GM12892 (cell line): ENCODE measurements at regions not wholly inside any gene's neighbourhood (a gene's known extent, or its start where the extent isn't known, plus 50 kb on each side); places are given as distances from the start of the nearest gene placed in this dataset.

Experiments used
- DNase-seq: peaks from one replicate; pipeline ENCODE4 v3.0.0; 2011; ENCODE audit not compliant: insufficient read length
- FAIRE-seq: peaks from 2 replicates; lab custom pipeline; 2011; peaks lifted over from hg19 to GRCh38; lab: Jason Lieb, UNC
- POLR2A ChIP-seq: IDR thresholded peaks from 2 replicates; pipeline ENCODE4 v1.6.1; 2011; ENCODE audit warnings: low read depth, low read length, control low read depth
- POLR2AphosphoS5 ChIP-seq: IDR thresholded peaks from 2 replicates; pipeline ENCODE4 v1.6.1; 2011; ENCODE audit warnings: low read depth, low read length, control low read depth
- TAF1 ChIP-seq: IDR thresholded peaks from 2 replicates; pipeline ENCODE4 v1.6.1; 2011; ENCODE audit warnings: low read depth, mild to moderate bottlenecking, control low read depth, low read length, borderline replicate concordance

DNA sequence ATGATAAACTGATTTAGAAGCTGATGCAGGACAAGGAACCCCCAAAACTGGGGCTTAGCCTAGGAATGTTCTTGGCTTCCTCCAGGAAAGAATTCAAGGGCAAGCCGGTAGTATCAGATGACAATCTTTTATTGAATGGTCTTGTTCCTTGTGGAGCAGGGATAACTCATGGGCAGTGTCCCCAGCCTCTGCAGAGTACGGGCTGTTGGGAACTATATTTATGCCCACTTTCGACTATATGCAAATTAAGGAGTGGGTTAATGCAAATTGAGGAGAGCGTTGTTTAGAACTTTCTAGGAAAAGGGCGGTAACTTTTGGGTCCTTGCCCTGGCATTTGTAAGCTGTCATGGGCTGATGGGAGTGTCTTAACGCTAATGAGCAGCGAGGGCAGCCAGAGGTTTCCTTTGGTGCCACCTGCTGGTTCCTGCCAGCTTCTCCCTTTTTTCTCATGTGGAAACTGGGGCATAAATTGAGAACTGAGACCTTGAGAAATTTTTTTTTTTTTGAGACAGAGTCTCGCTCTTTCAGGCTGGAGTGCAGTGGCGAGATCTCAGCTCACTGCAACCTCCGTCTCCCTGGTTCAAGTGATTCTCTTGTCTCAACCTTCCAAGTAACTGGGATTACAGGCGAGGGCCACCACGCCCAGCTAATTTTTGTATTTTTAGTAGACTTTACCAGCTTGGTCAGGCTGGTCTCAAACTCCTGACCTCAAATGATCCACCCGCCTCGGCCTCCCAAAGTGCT, 79.4 kb upstream of the ABCC4 start:
- DNase-seq (peak; percentile 37), FAIRE-seq (peak; percentile 54)
- TF ChIP-seq TAF1 (no peak), POLR2A (no peak), POLR2AphosphoS5 (no peak)

DNA sequence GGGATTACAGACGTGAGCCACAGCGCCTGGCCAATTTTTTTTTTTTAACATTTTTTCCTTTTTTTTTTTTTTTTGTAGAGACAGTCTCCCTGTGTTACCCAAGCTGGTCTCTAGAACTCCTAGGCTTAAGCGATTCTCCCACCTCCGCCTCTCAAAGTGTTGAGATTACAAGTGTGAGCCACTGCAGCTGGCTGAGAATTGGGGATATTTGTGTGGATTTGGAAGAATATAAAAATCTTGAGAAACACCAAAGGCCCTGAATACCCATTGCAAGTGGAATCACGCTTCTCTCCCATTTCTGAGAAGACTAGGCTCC, 79.9 kb upstream of the ABCC4 start:
- FAIRE-seq (no peak), DNase-seq (no peak)
- TF ChIP-seq TAF1: no peak
- TF ChIP-seq POLR2A: no peak
- TF ChIP-seq POLR2AphosphoS5: no peak

DNA sequence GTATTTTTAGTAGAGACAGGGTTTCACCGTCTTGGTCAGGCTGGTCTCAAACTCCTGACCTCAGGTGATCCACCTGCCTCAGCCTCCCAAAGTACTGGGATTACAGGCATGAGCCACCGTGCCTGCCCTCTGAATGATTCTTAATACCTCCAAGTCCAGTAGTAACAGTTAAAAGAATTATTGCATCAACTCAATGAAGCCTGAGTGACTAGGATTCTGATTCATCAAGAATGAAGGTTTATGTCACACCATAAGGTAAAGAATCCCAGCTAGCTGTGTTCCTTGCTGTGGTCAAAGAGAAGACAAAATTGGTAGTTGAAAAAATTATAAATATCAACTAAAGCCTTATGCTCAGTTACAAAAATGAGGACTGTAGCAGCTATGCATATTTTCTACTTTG, 81.2 kb upstream of the ABCC4 start:
- DNase-seq: no peak
- FAIRE-seq: no peak
- TF ChIP-seq POLR2AphosphoS5: no peak
- TF ChIP-seq POLR2A: no peak
- no peak for TF ChIP-seq TAF1

DNA sequence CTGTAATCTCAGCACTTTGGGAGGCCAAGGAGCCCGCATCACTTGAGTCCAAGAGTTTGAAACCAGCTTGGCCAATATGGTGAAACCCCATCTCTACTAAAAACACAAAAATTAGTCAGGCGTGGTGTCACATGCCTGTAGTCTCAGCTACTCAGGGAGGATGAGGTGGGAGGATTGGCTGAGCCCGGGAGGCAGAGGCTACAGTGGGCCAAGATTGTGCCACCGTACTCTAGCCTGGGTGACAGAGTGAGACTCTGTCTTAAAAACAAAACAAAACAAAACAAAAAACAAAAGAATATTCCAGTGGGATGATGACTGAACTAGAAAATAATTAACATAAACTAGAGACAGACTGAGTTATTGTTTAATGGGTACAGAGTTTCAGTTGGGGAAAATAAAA, 81.7 kb upstream of the ABCC4 start:
- TF ChIP-seq TAF1 (no peak), POLR2A (no peak), POLR2AphosphoS5 (no peak)
- no peak for FAIRE-seq
- no peak for DNase-seq

DNA sequence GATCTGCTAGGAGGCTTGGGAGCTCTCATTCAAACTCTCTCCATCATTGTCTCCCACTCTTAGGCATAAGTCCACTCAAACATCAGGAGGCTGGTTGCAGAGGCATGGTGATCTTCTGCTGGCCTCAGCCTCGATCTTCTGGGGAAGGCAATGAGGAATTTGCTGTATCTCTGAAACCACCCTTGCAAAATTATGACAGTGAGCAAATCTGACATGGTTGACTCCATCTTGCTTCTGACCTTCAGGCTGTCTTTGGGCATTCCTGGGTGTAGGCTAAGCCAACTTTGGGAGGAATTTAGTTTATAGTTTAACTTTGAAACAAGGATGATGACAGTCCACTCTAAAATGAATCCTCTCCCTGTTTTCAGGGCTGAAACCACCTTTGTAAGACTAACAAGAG, 84.1 kb upstream of the ABCC4 start:
- TF ChIP-seq POLR2AphosphoS5 (no peak), TAF1 (no peak), POLR2A (no peak)
- DNase-seq: no peak
- FAIRE-seq: no peak

DNA sequence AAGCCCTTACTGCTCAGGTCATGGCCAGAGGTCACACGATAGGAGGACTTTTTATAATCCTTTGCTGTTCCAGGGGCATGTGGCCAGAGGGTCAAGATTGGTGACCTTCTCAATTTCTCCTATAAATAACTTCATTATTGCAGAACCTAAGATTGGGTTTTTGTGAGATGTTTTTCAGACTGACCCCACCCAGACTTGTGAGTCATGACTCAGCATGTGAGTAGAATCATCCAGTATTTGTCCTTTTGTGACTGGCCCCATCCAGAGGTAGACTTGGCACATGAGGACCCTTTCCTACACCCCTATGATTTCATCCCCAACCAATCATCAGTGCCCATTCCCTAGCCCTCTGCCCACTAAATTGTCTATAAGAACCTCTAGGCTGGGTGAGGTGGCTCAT, 84.5 kb upstream of the ABCC4 start:
- FAIRE-seq: no peak
- TF ChIP-seq POLR2AphosphoS5 (no peak), POLR2A (no peak), TAF1 (no peak)
- DNase-seq: no peak

DNA sequence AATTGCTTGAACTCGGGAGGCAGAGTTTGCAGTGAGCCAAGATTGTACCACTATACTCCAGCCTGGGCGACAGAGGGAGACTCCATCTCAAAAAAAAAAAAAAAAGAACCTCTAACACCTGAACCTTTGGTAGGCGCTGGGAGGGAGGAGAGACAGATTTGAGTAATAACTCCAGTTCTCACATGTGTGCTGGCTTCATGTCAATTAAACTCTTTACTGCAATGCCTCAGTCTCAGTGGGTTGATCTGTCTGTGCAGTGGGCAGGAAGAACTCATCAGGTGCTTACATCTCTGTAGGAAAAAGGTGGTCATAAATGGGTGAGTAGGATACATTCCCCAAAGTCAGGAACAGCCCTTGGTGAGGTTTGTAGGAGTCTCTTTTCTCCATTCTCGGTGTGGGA, 85.1 kb upstream of the ABCC4 start:
- no peak for TF ChIP-seq POLR2AphosphoS5
- TF ChIP-seq POLR2A: no peak
- no peak for TF ChIP-seq TAF1
- DNase-seq (no peak), FAIRE-seq (no peak)

DNA sequence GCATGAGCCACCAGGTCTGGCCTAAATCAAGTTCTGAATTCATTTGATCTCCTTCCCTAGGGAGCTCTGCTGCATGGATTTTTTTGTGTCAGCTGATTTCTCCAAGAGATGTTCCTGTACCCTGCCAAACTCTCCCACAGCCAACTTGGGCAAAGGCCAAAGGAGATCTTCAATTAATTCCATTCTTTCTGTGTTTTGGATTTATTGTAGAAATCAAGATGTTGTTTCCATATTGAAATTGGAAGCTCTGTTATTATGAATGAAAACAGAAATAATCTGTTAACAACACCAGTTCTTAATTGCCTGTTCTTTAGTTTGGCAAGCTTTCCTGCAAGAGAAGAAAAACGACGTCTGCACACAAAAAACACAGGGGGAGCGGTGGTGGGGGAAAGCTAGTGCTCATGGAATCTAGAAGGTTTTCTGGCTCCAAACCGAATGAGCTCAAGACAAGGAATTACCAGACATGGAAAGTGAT, 86.5 kb upstream of the ABCC4 start:
- no peak for FAIRE-seq
- no peak for DNase-seq
- no peak for TF ChIP-seq TAF1
- no peak for TF ChIP-seq POLR2A
- no peak for TF ChIP-seq POLR2AphosphoS5

DNA sequence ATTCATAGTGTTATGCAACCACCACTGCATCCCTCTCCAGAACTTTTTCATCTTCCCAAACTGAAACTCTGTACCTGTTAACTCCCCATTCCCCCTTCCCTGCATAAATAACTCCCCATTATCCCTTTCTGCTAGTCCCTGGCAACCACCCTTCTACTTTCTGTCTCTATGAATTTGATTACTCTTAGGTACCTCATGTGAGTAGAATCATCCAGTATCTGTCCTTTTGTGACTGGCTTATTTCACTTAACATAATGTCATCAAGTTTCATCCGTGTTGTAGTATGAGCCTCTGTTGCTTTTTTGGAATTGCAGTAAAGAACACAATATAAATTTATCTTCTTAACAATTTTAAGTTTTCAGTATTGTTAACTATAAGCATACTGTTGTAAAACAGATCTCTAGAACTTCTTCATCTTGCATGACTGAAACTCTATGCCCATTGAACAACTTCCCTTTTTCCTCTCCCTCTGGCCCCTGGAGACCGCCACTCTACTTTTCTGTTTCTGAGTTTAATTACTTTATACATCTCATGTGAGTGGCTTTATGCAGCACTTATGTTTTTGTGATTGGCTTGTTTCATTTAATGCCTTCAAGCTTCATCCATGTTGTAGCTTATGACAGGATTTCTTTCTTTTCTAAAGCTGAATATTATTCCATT, 87.3 kb upstream of the ABCC4 start:
- TF ChIP-seq POLR2AphosphoS5 (no peak), POLR2A (no peak), TAF1 (no peak)
- DNase-seq (no peak), FAIRE-seq (peak; percentile 53)

DNA sequence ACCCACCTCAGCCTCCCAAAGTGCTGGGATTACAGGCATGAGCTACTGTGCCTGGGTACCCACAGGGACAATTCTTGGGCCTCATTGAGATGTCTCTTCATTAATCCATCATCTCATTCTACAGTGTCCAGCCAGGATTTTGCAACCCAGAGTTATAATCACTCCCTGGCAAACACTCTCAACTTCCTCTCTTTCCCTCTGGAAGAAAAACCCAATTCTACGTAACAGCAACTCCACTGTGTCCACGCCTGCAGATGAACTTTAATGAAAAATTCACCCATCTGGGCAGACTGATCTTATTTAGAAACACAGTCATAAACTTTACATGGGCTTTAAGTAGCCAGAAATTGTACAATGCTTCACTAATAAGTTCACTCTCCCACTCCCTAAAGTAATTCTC, 90.1 kb upstream of the ABCC4 start:
- DNase-seq (no peak), FAIRE-seq (no peak)
- TF ChIP-seq POLR2A: no peak
- no peak for TF ChIP-seq TAF1
- no peak for TF ChIP-seq POLR2AphosphoS5

DNA sequence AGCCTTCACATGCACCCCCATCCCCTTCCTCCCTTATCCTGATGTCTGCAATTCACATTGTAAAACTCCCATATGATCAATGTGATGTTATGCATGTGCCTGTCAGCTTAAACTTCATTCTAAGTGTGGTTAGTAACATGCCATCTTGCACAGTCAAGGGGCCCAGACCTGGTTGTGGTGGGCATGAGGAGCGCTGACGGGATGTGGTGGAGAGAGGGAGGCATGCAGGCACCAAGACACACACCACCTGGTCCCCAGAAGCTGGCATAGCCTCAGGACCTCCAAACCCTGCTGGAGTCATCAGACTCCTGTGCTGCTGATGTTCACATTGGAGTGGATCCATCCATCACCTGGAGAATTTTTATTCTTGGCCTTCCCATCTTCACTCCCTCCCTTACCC, 90.5 kb upstream of the ABCC4 start:
- TF ChIP-seq TAF1 (no peak), POLR2AphosphoS5 (no peak), POLR2A (no peak)
- DNase-seq: no peak
- no peak for FAIRE-seq

DNA sequence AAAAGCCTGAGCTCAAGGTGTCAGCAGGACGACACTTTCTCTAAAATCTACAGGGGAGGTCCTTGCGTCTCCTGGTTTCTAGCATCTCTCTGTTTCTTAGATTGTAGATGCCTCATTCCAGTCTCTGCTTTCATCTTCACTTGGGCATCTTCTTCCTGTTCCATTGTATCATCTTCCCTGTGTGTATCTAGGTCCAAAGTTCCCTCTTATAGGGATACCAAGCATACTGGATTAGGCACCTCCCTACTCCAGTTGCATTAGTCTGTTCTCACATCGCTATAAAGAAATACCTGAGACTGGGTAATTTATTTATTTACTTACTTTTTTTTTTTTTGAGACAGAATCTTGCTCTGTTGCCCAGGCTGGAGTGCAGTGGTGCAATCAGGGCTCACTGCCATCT, 91.3 kb upstream of the ABCC4 start:
- FAIRE-seq: no peak
- TF ChIP-seq POLR2AphosphoS5 (no peak), TAF1 (no peak), POLR2A (no peak)
- no peak for DNase-seq
